ENCODE measurements at regions not wholly inside any gene's neighbourhood (a gene's known extent, or its start where the extent isn't known, plus 50 kb on each side); places are given as distances from the start of the nearest gene placed in this dataset.
"Not testable (repeated sequence)": the region's sequence is repeated elsewhere in the genome, so short reads cannot be mapped to it uniquely, and the experiment has no call there.

GRCh38 chr13:71358218-71358617, 508.8 kb downstream of the DACH1 start:
- 33% methylated on average over 1 of the region's 1 CpG for WGBS (ENCODE audit: low lambda C conversion rate, missing lambda C conversion rate)
- Histone ChIP-seq H3K79me2 (no peaks in the 10 kb centered on the region), H3K4me3 (no peak overlapping the region)

DNA sequence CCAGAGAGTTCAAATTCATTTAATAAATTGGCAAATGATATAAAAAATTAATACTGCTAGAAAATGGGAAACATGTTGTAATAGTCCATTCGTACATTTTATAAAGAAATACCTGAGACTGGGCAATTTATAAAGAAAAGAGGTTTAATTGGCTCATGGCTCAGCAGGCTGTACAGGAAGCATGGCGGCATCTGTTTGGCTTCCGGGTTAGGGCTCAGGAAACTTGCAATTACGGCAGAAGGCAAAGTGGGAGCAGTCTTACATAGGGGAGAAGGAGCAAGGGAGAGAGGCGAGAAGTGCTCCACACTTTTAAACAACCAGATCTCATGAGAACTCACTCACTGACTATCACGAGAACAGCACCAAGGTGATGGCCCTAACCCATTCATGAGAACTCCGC, 512.0 kb downstream of the DACH1 start:
- Histone ChIP-seq H3K4me2 (no peak overlapping the region), H3K79me2 (no peaks in the 10 kb centered on the region), H3K9me2 (replicated peaks; ENCODE audit: insufficient read depth) (no peaks in the 10 kb centered on the region), H3K9me3 (ENCODE audit: low read depth) (no peaks in the 10 kb centered on the region), H2AFZ (no peak overlapping the region), H3K36me3 (replicated peaks; ENCODE audit: insufficient read depth, low read depth) (no peaks in the 10 kb centered on the region), H3K27me3 (no peaks in the 10 kb centered on the region), H3K27ac (no peak overlapping the region), H3K4me1 (ENCODE audit: insufficient read depth) (no peaks in the 10 kb centered on the region), H3K4me3 (no peak overlapping the region), H4K20me1 (ENCODE audit: insufficient read depth, poor library complexity, severe bottlenecking) (no peaks in the 10 kb centered on the region)
- DNase-seq (ENCODE audit: low spot score), result no peak
- TF ChIP-seq CTCF (IDR thresholded peaks at IDR 0.05; ENCODE audit: poor library complexity) (no peak), EZH2phosphoT487 (IDR thresholded peaks at IDR 0.05; ENCODE audit: low read depth, severe bottlenecking, unreplicated experiment) (no peak), EZH2 (IDR thresholded peaks at IDR 0.05; ENCODE audit: borderline replicate concordance) (no peak)
- whole genome bisulfite sequencing (ENCODE audit: low lambda C conversion rate, missing lambda C conversion rate), result 94% methylated on average over 7 of the region's 7 CpGs

More at GRCh38 chr13:71358218-71358617, 508.8 kb downstream of the DACH1 start:
- H3K27ac ChIP-seq, result no peak overlapping the region
- no peaks in the 10 kb centered on the region for H3K9me2 ChIP-seq (replicated peaks; ENCODE audit: insufficient read depth)
- H3K4me2 ChIP-seq, result no peak overlapping the region
- no peaks in the 10 kb centered on the region for H3K27me3 ChIP-seq
- no peak for DNase-seq (ENCODE audit: low spot score)
- H4K20me1 ChIP-seq (ENCODE audit: insufficient read depth, poor library complexity, severe bottlenecking), result no peaks in the 10 kb centered on the region
- H2AFZ ChIP-seq, result no peak overlapping the region
- no peaks in the 10 kb centered on the region for H3K9me3 ChIP-seq (ENCODE audit: low read depth)
- no peaks in the 10 kb centered on the region for H3K4me1 ChIP-seq (ENCODE audit: insufficient read depth)
- TF ChIP-seq EZH2phosphoT487 (IDR thresholded peaks at IDR 0.05; ENCODE audit: low read depth, severe bottlenecking, unreplicated experiment) (no peak), CTCF (IDR thresholded peaks at IDR 0.05; ENCODE audit: poor library complexity) (no peak), EZH2 (IDR thresholded peaks at IDR 0.05; ENCODE audit: borderline replicate concordance) (no peak)
- no peaks in the 10 kb centered on the region for H3K36me3 ChIP-seq (replicated peaks; ENCODE audit: insufficient read depth, low read depth)

DNA sequence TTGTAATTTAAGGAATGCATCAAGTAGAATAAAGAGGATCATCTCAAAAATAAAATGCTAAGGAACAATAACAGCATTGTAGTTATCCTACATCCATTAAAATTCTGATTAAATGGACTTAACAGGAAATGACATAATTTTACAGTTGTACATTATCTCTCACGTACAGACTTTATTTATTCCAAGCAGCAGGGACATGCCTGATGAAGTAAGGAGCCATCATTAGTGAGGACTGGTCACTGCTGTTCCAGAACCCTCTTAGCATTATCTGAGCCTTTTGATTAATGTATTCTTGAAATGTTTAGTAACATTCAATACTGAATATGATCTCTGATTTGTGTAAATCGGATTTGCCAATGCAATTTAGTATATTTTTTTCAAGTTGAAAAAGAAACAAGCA, 516.1 kb downstream of the DACH1 start:
- no peak for TF ChIP-seq CTCF (IDR thresholded peaks at IDR 0.05; ENCODE audit: poor library complexity)
- H3K9me2 ChIP-seq (replicated peaks; ENCODE audit: insufficient read depth), result no peaks in the 10 kb centered on the region
- H3K27me3 ChIP-seq, result no peaks in the 10 kb centered on the region
- H3K4me2 ChIP-seq, result no peak overlapping the region
- DNase-seq (ENCODE audit: low spot score), result no peak
- H2AFZ ChIP-seq, result no peak overlapping the region
- no peaks in the 10 kb centered on the region for H4K20me1 ChIP-seq (ENCODE audit: insufficient read depth, poor library complexity, severe bottlenecking)
- WGBS (ENCODE audit: low lambda C conversion rate, missing lambda C conversion rate), result 77% methylated on average over 2 of the region's 2 CpGs
- no peaks in the 10 kb centered on the region for H3K79me2 ChIP-seq
- H3K9me3 ChIP-seq (ENCODE audit: low read depth), result no peaks in the 10 kb centered on the region
- no peaks in the 10 kb centered on the region for H3K36me3 ChIP-seq (replicated peaks; ENCODE audit: insufficient read depth, low read depth)
- no peak overlapping the region for H3K27ac ChIP-seq
- H3K4me3 ChIP-seq, result no peak overlapping the region
- H3K4me1 ChIP-seq (ENCODE audit: insufficient read depth), result no peaks in the 10 kb centered on the region

- not testable (repeated sequence) for H3K27ac ChIP-seq; H3K27me3 ChIP-seq; H3K4me3 ChIP-seq; H3K9me3 ChIP-seq (ENCODE audit: low read depth); H3K4me1 ChIP-seq (ENCODE audit: insufficient read depth); H3K9me2 ChIP-seq (replicated peaks; ENCODE audit: insufficient read depth); H3K79me2 ChIP-seq; H4K20me1 ChIP-seq (ENCODE audit: insufficient read depth, poor library complexity, severe bottlenecking); H2AFZ ChIP-seq; H3K36me3 ChIP-seq (replicated peaks; ENCODE audit: insufficient read depth, low read depth); DNase-seq (ENCODE audit: low spot score); H3K4me2 ChIP-seq
- whole genome bisulfite sequencing (ENCODE audit: low lambda C conversion rate, missing lambda C conversion rate), result 70% methylated on average over 4 of the region's 4 CpGs
Observed at GRCh38 chr13:71345856-71346255, 521.1 kb downstream of the DACH1 start.

Measured in hepatocyte (in vitro differentiated cells).